GM19463 (cell line): ENCODE measurements at regions not wholly inside any gene's neighbourhood (a gene's known extent, or its start where the extent isn't known, plus 50 kb on each side); places are given as distances from the start of the nearest gene placed in this dataset.

Experiments used
- ATAC-seq: cut with Tn5 transposase; IDR thresholded peaks from one replicate; pipeline ENCODE4 v1.9.1; 2021; ENCODE audit warnings: mild to moderate bottlenecking, moderate library complexity; ENCODE audit not compliant: unreplicated experiment

DNA sequence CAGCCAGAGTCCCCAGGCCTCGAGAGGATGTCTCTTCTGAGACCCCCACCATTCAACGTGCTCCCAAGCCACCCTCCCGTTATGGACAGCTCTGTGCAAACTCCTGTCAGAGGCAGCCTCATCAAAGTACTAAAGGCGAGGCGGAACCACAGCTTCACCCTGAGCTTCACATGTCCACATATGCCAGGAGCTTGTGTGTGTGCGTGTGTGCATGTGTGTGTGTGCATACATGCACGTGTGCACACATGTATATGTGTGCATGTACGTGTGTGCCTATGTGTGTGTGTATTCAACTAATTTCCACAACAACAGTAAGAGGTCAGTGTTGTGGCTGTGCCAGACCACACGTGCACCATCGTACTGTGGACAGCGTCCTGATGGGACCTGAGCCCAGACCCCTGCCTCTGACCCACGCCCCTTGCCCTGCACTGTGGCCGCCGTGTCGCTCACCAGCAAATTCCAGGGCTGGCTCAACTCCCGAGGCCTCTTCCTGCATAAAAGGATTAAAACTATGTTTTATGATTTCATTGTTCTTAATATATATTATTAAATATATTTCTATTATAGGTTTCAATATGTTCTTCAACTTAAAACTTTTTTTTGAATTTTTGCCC, 444.8 kb downstream of the EIPR1 start:
- no peak for ATAC-seq

DNA sequence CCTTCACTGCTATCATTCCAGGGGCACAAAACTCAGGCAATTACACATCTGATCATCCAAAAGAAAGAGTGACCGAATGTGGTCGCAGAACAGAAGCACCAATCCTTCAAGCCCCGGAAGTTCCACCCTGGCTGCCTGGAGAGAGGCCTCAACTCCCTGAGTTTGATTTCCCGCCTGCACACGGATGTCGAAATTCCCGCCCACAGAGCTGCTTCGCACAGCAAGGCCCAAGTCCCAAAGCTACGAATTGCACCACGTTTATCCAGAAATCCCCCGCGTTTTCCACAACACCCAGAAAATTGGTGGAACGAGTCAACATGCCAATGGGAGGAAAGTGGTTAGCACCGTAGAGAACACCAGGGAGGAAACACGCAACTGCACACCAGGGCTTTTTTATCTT, 445.4 kb downstream of the EIPR1 start:
- no peak for ATAC-seq

DNA sequence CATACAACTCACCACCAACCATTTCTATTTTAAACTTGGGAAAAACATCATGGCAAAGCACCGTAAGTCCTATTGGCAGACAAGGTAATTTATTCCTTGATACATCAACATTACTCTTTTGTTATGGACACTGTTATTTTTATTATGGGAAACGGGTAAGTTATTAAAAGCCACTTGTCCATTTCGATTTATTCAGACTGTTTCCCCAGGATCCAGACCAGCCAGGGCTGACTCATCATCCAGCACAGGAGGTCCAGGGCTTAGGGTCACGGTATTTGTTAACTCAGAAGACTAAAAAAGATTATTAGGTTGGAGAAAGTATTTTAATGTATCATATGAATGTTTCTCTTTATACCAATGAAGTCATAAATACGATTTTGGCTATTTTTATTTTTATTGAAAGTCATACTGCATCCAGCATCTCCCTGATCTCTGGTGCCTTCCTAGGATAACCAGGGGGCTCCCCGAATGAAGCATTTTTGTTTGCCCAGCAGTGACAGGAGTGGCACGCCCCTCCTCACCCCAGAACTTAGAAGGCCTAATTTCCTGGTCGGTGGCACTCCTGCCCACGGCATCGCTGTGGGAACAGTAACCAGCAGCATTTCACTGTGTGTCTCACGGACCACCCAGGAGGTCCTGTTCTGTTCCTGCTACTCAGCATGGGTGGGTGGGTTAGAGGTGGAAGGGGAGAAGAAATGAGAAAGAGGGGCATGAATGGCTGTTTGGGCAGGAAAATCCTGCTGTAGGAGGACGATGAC, 446.1 kb downstream of the EIPR1 start:
- no peak for ATAC-seq

DNA sequence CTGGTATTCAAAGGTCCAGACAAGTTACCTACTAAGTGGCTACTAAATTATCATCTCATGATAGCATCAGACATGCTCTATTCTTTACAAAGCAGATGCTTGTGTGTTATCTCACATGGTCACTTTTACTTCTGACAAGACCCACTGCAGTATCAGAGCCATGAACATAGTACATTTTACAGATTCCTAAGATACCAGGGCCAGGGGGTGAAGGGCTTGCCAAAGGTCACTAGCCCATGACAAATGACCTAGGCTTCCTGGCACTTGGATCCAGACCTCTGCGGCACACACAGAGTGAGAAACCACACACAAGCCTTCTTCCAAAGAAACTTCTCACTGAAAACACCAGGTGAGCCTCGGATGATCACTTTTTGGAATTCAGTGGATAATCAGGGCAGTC, 446.8 kb downstream of the EIPR1 start:
- no peak for ATAC-seq

DNA sequence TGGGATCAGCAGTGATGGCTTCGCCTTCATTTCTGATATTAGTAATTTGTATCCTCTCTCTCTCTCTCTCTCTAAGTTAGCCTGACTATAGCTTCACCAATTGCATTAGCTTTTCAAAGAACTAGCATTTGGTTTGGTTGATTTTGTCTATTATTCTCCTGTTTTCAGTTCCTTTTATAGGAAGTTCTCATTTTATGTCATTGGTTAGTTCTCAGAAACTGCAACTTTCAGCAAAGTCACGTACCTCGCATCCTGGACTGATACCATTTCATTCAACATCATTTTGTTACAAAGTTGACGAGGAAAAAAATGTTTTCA, 450.8 kb downstream of the EIPR1 start:
- peak; percentile 34 for ATAC-seq

DNA sequence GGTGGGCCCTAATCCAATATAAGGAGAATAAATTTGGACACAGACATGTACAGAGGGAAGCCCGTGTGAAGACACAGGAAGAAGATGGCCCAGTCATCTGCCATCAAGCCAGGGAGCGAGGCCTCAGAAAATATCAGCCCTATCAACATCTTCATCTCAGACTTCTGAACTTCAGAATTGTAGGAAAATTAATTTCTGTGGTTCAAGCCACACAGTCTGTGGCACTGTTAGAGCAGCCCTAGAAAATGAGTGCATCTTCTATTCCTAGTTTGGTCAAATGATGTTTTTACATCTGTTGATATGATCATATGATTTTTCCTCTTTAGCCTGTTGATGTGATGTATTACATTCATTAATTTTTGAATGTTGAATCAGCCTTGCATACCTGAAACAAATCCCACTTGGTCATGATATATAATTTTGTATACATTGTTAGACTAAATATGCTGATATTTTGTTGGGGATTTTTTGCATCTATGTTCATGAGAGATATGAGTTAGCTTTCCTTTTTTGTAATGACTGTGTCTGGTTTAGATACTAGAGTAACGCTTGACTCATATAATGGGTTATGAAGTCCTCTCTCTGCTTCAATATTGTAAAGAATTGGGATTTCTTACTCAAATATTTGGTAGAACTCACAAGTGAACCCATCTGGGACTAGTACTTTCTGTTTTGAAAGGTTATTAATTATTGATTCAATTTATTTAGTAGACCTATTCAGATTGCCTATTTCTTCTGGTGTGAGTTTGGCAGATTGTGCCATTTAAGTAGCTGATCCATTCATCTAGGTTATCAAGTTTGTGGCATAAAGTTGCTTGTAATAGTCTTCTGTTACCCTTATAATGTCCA, 451.4 kb downstream of the EIPR1 start:
- peak; percentile 83 for ATAC-seq

DNA sequence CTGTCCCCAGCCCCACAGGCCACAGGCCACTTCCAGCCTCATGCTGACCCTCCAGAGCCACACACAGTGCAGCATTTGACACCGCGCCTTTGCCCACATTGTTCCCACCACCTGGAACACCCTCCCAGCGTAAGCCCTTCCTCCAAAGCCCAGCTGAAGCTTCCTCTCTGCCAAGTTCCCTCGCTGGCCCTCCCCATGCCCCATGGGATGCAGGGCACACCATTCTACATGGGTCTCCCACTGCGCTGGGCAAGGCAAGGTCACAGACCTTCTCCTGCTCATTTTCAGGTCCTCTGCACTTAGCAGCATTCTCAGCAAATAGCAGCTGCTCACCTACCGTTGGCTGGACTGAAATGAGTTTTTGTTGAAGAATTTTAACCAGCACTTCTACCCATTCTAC, 455.5 kb downstream of the EIPR1 start:
- no peak for ATAC-seq

DNA sequence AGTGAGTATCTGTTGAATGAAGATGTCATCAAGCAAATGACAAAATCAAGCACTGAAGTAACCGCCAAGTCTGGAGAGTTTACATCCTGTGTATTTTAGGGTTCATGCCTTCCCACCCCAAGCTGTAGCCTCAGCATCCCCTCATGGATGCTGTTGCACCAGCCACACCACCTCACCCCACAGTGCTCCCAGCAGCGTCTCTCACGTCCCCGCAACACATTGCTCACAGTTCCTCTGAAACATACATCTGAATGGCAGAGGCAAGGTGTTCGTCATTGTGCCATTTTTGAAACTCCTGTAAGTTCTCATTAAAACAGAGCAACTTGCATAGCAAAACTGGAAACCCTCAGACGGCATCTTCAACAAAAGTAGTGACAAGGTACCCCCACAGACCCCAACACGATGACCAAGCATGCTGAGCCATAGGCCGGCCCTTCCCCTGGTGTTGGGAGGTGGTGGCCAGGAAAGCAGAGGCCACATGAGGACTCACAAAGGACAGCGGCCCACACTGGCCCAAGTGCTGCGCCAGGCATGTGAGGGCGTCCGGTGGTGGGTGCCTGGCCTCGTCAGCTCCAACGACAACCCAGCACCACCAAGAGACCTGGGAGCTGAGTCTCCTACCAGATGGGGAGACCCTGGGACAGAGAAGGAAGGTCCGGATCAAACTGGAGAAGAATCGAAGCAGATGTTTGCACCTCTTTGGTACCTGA, 456.5 kb downstream of the EIPR1 start:
- ATAC-seq, result no peak

DNA sequence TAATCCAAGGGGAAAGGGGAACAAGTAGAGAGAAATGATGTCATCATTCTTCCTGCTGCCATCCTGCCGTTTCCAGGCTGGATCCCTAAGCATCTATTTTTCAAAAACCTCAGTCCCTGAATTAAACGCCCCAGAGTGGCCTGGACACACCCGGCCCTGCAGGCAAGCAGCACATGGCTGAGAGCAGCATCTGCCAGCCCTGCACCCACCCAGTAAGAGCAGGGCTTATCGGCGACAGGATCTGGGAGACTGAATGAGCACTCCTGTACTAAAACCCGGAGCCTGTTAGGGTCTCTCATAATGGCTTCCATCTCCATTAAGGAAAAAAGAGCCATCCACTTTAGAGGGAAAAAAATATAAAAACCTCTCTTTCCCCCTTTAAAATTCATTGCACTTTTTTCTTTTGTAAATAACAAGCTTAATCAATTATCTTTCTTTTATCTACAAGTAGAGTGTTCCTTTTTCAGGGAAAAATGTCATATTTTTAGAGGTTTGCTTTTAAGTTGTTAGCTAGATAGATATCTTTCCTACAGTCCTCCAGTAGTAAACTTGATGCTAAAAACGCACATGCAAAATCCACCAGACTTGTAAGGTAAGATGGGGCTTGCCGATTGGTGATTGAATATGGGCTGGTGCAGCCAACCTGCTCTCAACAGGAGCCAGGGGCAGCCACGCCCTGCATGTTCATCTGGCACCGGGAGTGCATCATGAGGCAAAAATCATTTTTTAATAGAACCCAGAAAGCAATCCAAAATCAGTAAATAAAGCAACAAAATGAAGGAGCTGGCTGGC, 457.8 kb downstream of the EIPR1 start:
- ATAC-seq, result no peak

DNA sequence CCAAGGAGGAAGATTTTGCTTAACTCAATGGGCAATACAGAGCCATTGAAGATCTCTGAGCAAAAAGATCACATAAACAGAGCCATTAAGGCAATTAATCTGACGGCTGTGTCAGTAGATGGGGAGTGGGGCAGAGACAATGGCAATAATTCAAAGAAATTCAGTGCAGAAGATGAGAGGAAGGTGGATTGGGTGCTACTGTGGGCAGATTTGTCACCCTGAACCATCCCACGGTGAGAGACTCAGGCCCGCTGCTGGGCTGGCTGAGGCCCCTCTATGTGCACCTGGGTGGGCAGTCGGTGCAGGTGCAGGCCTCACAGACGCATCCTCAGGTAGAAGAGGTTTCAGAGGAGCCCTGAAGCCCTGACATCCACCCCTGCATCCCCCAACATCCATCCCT, 458.6 kb downstream of the EIPR1 start:
- no peak for ATAC-seq

DNA sequence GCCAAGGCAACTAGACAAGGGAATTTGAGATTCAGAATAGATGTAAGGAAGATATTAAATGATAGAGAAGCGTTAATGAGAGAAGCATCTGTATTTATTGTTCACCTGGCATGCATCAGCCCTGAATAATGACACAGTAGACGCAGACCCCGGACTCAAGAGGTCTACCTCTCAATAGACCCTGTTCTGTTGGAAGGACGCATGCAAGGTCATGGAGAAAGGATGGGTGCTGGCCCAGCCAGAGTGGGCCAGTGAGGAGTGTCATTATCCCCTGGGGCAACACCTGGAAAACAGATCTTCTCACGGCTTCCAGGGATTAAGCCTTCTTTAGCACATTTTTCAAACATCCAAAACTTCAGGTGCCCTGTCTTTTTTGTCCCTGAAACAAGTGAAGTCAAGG, 461.0 kb downstream of the EIPR1 start:
- no peak for ATAC-seq

DNA sequence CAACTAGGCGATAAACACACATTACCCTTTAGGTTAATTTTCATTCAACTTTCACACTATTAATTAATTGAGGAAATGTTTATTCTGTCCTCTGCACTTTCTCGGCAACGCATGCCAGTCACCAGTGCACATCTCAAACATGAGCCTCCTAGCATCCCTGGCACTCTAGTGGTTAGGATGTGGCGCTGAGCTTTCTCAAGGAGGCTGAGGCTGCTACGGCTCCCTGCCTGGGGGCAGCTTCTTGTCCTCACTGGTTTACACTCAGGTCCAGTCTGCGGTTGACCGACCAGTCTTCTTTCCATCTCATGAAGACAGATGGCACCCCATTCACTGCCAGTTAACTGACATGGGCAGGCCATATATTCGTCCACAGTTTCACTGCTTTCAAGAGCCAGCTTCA, 463.4 kb downstream of the EIPR1 start:
- ATAC-seq, result no peak

DNA sequence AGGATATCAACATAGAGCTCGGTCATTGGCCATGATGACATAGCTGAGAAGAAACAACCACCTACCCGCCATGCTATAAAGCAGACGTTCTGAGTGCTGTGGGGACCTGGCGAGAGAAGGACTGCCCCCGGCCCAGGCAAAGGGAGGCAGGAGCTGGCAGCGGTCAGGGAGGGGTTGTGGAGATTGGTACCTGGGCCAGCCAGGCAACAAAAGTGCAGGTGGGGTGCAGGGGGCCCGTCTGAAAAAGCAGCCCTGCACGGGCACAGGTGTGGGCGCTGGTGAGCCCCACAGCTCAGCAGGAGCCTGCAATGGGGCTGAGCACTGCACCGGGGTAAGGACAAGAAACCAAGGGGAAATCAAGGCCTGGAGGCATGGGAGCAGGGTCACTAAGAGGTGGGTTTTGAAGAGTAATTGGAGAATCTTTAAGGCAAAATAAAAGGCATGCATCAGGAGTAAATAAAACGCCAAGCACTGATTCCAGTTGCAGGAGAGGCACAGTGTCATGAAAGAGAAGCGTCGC, 464.0 kb downstream of the EIPR1 start:
- ATAC-seq, result no peak

DNA sequence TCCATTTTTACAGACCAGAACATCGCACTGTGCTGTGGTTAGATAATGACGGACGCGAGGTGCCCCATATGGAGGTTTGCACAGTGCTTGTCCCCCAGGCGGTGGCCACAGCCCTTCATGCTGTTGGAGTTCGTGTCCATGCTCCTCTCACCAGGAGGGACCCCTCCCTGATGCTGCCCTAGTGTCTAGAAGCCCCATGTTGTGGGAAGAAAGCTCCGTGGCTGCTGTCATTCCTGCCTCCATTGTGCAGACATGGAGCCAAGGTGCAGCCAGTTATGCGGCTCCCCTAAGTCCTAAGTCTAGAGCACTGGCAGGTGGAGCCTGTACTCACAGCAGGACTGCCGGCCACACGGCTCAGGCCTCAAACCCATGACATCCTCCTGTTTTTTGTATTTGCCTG, 464.9 kb downstream of the EIPR1 start:
- no peak for ATAC-seq

DNA sequence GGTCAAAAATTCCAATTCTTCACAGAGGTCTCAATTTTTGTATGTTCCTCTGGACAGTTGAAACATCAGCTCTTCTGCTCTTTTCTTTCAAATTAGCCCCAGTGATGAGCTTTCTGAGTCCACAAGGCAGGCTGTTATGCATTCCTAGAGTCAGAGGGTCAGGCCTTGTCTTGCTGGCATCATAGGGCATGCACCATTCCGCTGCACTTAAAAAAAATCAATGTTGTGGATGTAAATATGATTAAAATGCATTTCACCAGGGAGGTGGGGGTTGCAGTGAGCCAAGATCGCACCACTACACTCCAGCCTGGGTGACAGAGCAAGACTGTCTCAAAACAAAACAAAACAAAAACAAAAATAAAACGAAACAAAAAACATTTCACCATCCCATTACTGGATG, 465.3 kb downstream of the EIPR1 start:
- ATAC-seq, result no peak

DNA sequence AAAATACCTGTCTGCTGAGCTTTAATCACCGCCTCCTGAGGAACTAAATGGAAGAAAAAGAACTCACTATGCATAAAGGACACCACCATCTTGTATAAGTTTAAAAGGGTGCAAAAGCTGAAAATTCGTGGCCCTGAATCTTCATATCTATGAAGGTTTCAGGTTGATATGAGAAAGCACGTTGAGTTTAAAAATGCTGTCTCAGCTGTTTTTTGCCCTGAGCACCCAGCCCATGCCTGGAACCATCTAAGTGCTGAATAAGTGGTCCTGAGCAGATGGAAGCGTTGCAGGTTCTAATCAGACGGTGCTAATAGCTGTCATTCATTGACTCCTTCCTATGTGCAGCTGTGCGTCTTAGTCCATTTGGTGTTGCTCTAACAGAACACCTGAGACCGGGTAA, 467.4 kb downstream of the EIPR1 start:
- no peak for ATAC-seq

DNA sequence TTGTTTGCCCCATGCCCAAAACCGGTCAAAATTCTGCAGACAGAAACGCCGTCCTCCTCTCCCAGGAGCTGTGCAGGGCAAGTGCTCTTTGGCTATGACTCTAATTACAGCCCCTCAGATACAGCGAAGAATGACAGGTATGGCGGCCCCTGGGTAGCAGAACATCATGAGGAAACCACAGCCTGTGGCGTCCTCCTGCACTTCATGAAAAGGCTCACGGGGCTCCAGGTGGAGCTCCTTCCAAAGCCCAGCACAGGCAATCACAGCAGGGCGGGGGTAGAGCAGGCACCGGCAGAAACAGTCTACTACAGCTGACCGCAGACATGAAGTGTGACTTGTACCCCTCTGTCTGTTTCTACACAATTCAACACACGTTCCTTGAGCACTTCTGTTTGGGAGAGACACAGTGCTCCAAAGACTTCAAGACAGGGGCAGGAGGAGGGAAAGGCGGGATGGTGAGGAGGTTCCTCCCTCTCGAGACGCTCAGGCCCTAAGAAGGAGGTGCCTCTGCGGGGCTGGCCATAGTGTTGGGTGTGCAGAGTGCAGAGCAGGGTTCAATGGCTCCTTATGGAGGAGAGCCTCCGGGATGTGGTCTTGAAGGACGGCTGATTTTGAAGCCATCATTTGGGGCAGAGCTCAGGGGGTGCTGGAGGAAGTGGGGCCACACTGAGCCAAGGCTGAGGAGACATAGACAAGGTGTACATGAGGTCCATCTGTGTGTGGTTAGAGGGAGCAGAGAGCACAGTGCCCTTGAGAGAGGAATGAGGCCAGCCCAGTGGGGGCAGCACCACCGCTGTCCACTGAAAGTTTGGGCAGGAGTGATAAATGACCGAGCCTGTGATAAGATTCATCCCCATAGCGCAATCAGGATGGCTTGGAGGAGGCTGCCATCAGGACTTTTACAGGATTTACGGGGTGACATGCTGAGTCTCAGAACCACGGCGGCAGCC, 468.3 kb downstream of the EIPR1 start:
- no peak for ATAC-seq

DNA sequence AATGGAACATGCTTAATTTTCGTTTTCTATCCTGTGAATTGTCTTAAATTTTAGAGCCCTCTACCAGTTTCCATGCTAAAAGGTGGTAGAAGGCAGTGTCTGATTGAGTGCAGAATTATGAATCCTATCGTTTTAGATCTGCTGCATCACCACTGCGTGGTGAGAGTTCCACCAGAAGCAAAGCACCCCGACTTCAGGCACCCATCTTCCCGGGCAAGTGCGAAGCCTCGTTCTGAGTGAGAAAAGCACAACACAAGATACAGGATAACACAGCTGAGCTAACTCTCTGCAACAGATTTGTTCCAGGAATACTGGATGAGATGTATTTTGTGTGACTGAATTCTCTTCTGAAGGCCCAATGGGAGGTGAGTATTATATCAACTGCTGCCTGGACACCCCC, 471.5 kb downstream of the EIPR1 start:
- ATAC-seq, result no peak

DNA sequence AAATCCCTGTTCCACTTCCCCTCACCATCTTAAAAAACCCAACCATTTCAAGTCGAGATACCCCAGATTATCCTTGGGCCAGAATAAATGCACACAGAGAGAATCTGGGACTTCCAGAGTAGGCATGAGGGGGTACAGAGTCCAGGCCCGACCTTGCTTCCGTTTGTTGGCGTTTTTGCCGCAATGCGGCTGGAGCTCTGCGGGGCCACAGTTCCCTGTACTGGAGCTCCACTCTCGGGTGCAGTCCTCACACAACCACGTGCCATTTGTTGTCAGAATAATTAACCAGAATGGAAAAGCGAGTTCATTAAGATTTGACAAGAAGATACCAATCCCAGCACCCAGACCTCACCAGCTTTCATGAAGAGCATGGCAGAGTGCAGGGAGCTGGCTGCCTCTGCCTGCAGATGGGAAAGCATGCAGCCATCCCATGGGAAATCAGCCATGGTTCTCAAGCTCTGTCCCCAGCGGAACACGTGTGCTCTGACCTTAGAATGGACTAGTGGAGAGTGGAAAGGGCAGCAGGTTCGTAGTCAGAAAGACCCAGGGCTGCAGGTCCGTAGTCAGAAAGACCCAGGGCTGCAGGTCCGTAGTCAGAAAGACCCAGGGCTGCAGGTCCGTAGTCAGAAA, 472.8 kb downstream of the EIPR1 start:
- no peak for ATAC-seq
